A549 (cell line): ENCODE measurements at regions not wholly inside any gene's neighbourhood (a gene's known extent, or its start where the extent isn't known, plus 50 kb on each side); places are given as distances from the start of the nearest gene placed in this dataset.
A peak's percentile ranks its signal among the peaks of the same experiment; 100 is the strongest.

ENCODE experiments used
- ATAC-seq, 2 experiments: fragments of 200-7000 bp in 1 of 2; fragments of >200 bp in 1 of 2; cut with Nextera tagmentation in 1 of 2; cut with Tn5 transposase in 1 of 2; 3 replicates each; pipeline versions ENCODE4 v1.8.0 to v1.9.1; 2018 to 2020; ENCODE audit warnings: mild to moderate bottlenecking in 1 of 2, moderate library complexity in 1 of 2
- CTCF ChIA-PET: fragments of 300-600 bp; sonication (Branson Sonifier 250); formaldehyde crosslinking; extraction: SDS; loops from one replicate; lab custom pipeline; 2021; ENCODE audit warnings: antibody characterized with exemption, inconsistent platforms; lab: Yijun Ruan, JAX
- POLR2A ChIA-PET: fragments of 350-600 bp; formaldehyde crosslinking; extraction: SDS; loops from one replicate; lab custom pipeline; 2021; ENCODE audit warnings: antibody characterized with exemption, inconsistent platforms; lab: Yijun Ruan, JAX
- DNase-seq, 2 experiments: peaks; one replicate each; pipeline versions ENCODE4 v3.0.0 to v3.0.0-alpha.2; 2011 to 2016; ENCODE audit warnings: low read depth in 1 of 2, low spot score in 1 of 2
- FAIRE-seq: peaks from 2 replicates; lab custom pipeline; 2011; peaks lifted over from hg19 to GRCh38; lab: Jason Lieb, UNC
- H3K27ac ChIP-seq, 2 experiments: fragments of >200 bp; sonication (Bioruptor Twin); formaldehyde crosslinking; 3 replicates each; pipeline ENCODE4 v1.5.1; 2016 to 2017
- H3K4me1 ChIP-seq: fragments of >200 bp; sonication (Bioruptor Twin); formaldehyde crosslinking; 3 replicates; pipeline ENCODE4 v1.6.1; 2016
- H3K4me2 ChIP-seq: fragments of >200 bp; sonication (Bioruptor Twin); formaldehyde crosslinking; 3 replicates; pipeline ENCODE4 v1.6.1; 2016
- H3K4me3 ChIP-seq: fragments of >200 bp; sonication (Bioruptor Twin); formaldehyde crosslinking; 3 replicates; pipeline ENCODE4 v1.5.1; 2016
- H3K9me3 ChIP-seq: fragments of >200 bp; sonication (Bioruptor Twin); formaldehyde crosslinking; 3 replicates; pipeline ENCODE4 v1.6.1; 2016
- ESRRA ChIP-seq: fragments of 150-350 bp; IDR thresholded peaks from 2 replicates; pipeline ENCODE4 v1.6.1; 2014; ENCODE audit warnings: mild to moderate bottlenecking, low read length, borderline replicate concordance
- FOXS1 ChIP-seq: fragments of 250-450 bp; sonication (Bioruptor Pico); IDR thresholded peaks from 2 replicates; pipeline ENCODE4 v1.5.0; 2020; ENCODE audit warnings: mild to moderate bottlenecking, moderate library complexity
- GATA3 ChIP-seq: IDR thresholded peaks from 2 replicates; pipeline ENCODE4 v1.6.1; 2012; ENCODE audit warnings: borderline replicate concordance
- HES2 ChIP-seq: fragments of >200 bp; sonication (Bioruptor Twin); formaldehyde crosslinking; IDR thresholded peaks from 2 replicates; pipeline ENCODE4 v1.6.1; 2016
- KDM1A ChIP-seq: fragments of 200-600 bp; sonication (generic); IDR thresholded peaks from 2 replicates; pipeline ENCODE4 v1.6.1; 2016; ENCODE audit warnings: low read depth, mild to moderate bottlenecking
- MAFK ChIP-seq: fragments of 450-650 bp; IDR thresholded peaks from 2 replicates; pipeline ENCODE4 v1.6.1; 2014; ENCODE audit not compliant: partially characterized antibody
- MAZ ChIP-seq: fragments of 150-350 bp; IDR thresholded peaks from 2 replicates; pipeline ENCODE4 v1.6.1; 2014; ENCODE audit warnings: antibody characterized with exemption, low read depth, low read length, borderline replicate concordance
- MYC ChIP-seq: IDR thresholded peaks from 2 replicates; pipeline ENCODE4 v1.6.1; 2012; ENCODE audit warnings: mild to moderate bottlenecking, inconsistent platforms, low read length, improper control_type of control experiment, borderline replicate concordance
- NFE2L2 ChIP-seq: fragments of 150-350 bp; conservative IDR thresholded peaks from 2 replicates; pipeline ENCODE4 v1.6.1; 2014; ENCODE audit warnings: low read length
- NPAS2 ChIP-seq: fragments of 250-450 bp; sonication (Bioruptor Pico); IDR thresholded peaks from 2 replicates; pipeline ENCODE4 v1.8.0; 2022; ENCODE audit warnings: mild to moderate bottlenecking, moderate library complexity, borderline replicate concordance
- PHF8 ChIP-seq: fragments of 200-600 bp; sonication (generic); IDR thresholded peaks from 2 replicates; pipeline ENCODE4 v1.6.1; 2016; ENCODE audit warnings: low read depth, mild to moderate bottlenecking, antibody characterized with exemption, moderate library complexity, borderline replicate concordance
- POLR2A ChIP-seq: IDR thresholded peaks from 2 replicates; pipeline ENCODE4 v1.6.1; 2012; ENCODE audit warnings: mild to moderate bottlenecking, low read length
- POLR2AphosphoS2 ChIP-seq: conservative IDR thresholded peaks from 2 replicates; pipeline ENCODE4 v1.6.1; 2012; ENCODE audit warnings: low read length, improper control_type of control experiment, inconsistent platforms
- RCOR1 ChIP-seq: fragments of 150-350 bp; IDR thresholded peaks from 2 replicates; pipeline ENCODE4 v1.6.1; 2014; ENCODE audit warnings: antibody characterized with exemption, low read length, low read depth
- RFX5 ChIP-seq: fragments of 450-650 bp; IDR thresholded peaks from 2 replicates; pipeline ENCODE4 v1.7.1; 2014; ENCODE audit warnings: antibody characterized with exemption, mild to moderate bottlenecking, moderate library complexity
- RNF2 ChIP-seq: fragments of 200-600 bp; sonication (generic); IDR thresholded peaks from 2 replicates; pipeline ENCODE4 v1.6.1; 2016; ENCODE audit warnings: low read depth, mild to moderate bottlenecking, antibody characterized with exemption, moderate library complexity, borderline replicate concordance
- SREBF2 ChIP-seq: fragments of 450-650 bp; IDR thresholded peaks from 2 replicates; pipeline ENCODE4 v1.6.1; 2014; ENCODE audit warnings: mild to moderate bottlenecking, moderate library complexity
- ZC3H11A ChIP-seq: fragments of 450-650 bp; IDR thresholded peaks from 2 replicates; pipeline ENCODE4 v1.6.1; 2014; ENCODE audit warnings: antibody characterized with exemption, mild to moderate bottlenecking
- ZSCAN20 ChIP-seq: fragments of 250-450 bp; sonication (Bioruptor Pico); IDR thresholded peaks from 2 replicates; pipeline ENCODE4 v1.8.0; 2022; ENCODE audit warnings: mild to moderate bottlenecking, moderate library complexity
- WGBS: methylation state at CpG from one replicate; pipeline ENCODE4 v1.1.6; 2017; ENCODE audit errors: missing lambda C conversion rate; 5-methylcytosine and 5-hydroxymethylcytosine counted together
- TF ChIP-seq, protein P1 (sequence below): IDR thresholded peaks from 2 replicates; pipeline ENCODE4 v1.6.1; 2012
- TF ChIP-seq, protein P2 (sequence below): IDR thresholded peaks from 2 replicates; pipeline ENCODE4 v1.6.1; 2012; ENCODE audit warnings: low read depth, borderline replicate concordance

DNA sequence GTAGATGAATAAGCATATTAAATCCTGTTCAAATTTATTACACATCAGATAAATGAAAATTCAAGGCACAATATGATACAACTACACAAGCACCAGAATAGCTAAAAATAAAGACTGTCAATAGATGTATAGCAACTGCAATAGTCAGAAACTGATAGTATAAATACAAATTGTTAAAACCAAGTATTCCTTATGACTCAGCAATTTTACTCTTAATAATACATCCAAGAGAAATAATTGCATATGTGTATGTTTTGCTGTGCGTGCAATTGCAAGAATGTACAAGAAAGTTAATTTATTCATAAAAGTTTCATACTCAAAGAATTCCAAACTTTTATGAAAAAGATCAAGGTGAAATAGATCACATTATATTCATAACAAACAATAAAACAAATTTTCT, 1338.1 kb downstream of the OLFM4 start:
- no peak for ATAC-seq
- POLR2A ChIA-PET, result no interaction called here
- WGBS, result 10% methylated on average over 1 of the region's 1 CpG
- no peak overlapping the region for H3K4me3 ChIP-seq
- no peak for FAIRE-seq
- H3K4me1 ChIP-seq, result no peaks in the 10 kb centered on the region
- no peaks in the 10 kb centered on the region for H3K9me3 ChIP-seq
- CTCF ChIA-PET, result no interaction called here
- H3K27ac ChIP-seq, result no peak overlapping the region
- no peak overlapping the region for H3K4me2 ChIP-seq
- peak; percentile 53; the same call in 1 of the 2 replicates for TF ChIP-seq NFE2L2
- no peak for TF ChIP-seq MYC
- peak; percentile 82 for TF ChIP-seq MAFK
- TF ChIP-seq RFX5, result no peak
- DNase-seq, result no peak

- WGBS, result 14% methylated on average over 5 of the region's 5 CpGs
- CTCF ChIA-PET, result no interaction called here
- Histone ChIP-seq H3K4me2 (no peak overlapping the region), H3K4me1 (no peaks in the 10 kb centered on the region), H3K27ac (no peak overlapping the region), H3K4me3 (no peak overlapping the region), H3K9me3 (no peaks in the 10 kb centered on the region)
- no peak for TF ChIP-seq RCOR1
- TF ChIP-seq KDM1A, result no peak
- no peak for TF ChIP-seq POLR2A
- TF ChIP-seq RFX5, result no peak
- TF ChIP-seq ZSCAN20 (CRISPR knock-in tag), result no peak
- no peak for TF ChIP-seq ESRRA
- DNase-seq (no peak), FAIRE-seq (no peak), ATAC-seq (no peak)
- POLR2A ChIA-PET, result no interaction called here
Measured at GRCh38 chr13:54367639-54368271, 1339.1 kb downstream of the OLFM4 start.

DNA sequence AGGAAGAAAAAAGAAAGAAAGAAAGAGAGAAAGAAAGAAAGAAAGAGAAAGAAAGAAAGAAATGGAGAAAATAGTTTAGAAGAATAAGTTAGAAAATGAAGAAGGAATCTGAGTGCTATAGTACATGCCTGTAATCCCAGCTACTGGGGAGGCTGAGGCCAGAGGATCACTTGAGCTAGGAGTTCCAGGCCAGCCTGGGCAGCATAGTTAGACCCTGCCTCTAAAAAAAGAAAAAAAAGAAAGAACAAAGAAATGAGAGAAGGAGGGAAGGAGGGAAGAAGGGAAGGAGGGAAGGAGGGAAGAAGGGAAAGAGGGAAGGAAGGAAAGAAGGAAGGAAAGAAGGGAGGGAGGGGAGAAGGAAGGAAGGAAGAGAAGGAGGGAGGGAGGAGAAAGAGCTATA, 1339.8 kb downstream of the OLFM4 start:
- H3K27ac ChIP-seq, result no peak overlapping the region
- H3K9me3 ChIP-seq, result no peaks in the 10 kb centered on the region
- FAIRE-seq, result no peak
- no peak for TF ChIP-seq PHF8
- no peak for TF ChIP-seq SREBF2
- no peak for TF ChIP-seq MYC
- no peak for TF ChIP-seq ZC3H11A
- TF ChIP-seq FOXS1 (CRISPR knock-in tag), result no peak
- no peak for TF ChIP-seq MAFK
- TF ChIP-seq NPAS2 (CRISPR knock-in tag), result no peak
- TF ChIP-seq, protein P1, sequence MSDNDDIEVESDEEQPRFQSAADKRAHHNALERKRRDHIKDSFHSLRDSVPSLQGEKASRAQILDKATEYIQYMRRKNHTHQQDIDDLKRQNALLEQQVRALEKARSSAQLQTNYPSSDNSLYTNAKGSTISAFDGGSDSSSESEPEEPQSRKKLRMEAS, result no peak
- no peak for TF ChIP-seq RFX5
- no peak for TF ChIP-seq HES2
- no peak for TF ChIP-seq POLR2AphosphoS2
- no peak for TF ChIP-seq ZSCAN20 (CRISPR knock-in tag)
- TF ChIP-seq, all 56 proteins: peak for 0
- ATAC-seq (no peak), DNase-seq (no peak)
- Histone ChIP-seq H3K4me3 (no peak overlapping the region), H3K4me2 (no peak overlapping the region), H3K4me1 (no peaks in the 10 kb centered on the region)
- ChIA-PET CTCF (no interaction called here), POLR2A (no interaction called here)

DNA sequence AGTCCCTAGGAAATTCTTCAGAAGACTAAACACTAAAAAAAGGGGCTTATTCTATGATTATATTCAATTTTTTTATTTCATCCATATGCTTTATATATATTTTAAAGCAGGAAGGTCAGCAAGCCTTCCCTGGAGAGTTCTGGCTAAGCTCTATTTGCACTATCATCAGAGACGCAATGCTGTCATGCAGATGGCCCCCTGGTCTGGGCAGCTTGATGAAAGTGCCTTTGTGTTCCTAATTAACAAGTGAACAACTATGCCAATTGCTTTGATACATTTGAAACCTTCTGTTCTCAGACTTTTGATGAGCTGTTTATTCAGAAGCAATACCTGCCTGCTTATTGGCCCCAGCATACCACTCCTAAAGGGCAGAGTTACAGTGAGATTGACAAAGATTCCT, 1344.6 kb downstream of the OLFM4 start:
- Histone ChIP-seq H3K27ac (no peak overlapping the region), H3K4me3 (no peak overlapping the region), H3K9me3 (no peaks in the 10 kb centered on the region), H3K4me1 (no peaks in the 10 kb centered on the region), H3K4me2 (no peak overlapping the region)
- ChIA-PET POLR2A (no interaction called here), CTCF (no interaction called here)
- no peak for FAIRE-seq
- no peak for ATAC-seq
- 0% methylated on average over 1 of the region's 1 CpG for WGBS
- DNase-seq, result no peak
- TF ChIP-seq RFX5 (no peak), GATA3 (no peak), RNF2 (no peak), ESRRA (no peak), MAZ (no peak), POLR2A (no peak), RCOR1 (no peak), ZSCAN20 (CRISPR knock-in tag) (no peak), ZC3H11A (no peak)
- TF ChIP-seq, protein P2, sequence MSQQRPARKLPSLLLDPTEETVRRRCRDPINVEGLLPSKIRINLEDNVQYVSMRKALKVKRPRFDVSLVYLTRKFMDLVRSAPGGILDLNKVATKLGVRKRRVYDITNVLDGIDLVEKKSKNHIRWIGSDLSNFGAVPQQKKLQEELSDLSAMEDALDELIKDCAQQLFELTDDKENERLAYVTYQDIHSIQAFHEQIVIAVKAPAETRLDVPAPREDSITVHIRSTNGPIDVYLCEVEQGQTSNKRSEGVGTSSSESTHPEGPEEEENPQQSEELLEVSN, result no peak
